ENCODE measurements at regions not wholly inside any gene's neighbourhood (a gene's known extent, or its start where the extent isn't known, plus 50 kb on each side); places are given as distances from the start of the nearest gene placed in this dataset.

- TF ChIP-seq, protein P1, sequence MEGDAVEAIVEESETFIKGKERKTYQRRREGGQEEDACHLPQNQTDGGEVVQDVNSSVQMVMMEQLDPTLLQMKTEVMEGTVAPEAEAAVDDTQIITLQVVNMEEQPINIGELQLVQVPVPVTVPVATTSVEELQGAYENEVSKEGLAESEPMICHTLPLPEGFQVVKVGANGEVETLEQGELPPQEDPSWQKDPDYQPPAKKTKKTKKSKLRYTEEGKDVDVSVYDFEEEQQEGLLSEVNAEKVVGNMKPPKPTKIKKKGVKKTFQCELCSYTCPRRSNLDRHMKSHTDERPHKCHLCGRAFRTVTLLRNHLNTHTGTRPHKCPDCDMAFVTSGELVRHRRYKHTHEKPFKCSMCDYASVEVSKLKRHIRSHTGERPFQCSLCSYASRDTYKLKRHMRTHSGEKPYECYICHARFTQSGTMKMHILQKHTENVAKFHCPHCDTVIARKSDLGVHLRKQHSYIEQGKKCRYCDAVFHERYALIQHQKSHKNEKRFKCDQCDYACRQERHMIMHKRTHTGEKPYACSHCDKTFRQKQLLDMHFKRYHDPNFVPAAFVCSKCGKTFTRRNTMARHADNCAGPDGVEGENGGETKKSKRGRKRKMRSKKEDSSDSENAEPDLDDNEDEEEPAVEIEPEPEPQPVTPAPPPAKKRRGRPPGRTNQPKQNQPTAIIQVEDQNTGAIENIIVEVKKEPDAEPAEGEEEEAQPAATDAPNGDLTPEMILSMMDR (conservative IDR thresholded peaks at IDR 0.05; ENCODE audit: low read depth, low read length) = no peak
- TF ChIP-seq EZH2 (IDR thresholded peaks at IDR 0.05; ENCODE audit: borderline replicate concordance, low read depth, low read length, poor library complexity, severe bottlenecking) = no peak
Measured at GRCh38 chr2:65664931-65665330, 232.5 kb upstream of the SPRED2 start.
